SJCRH30 (cell line): ENCODE measurements at regions not wholly inside any gene's neighbourhood (a gene's known extent, or its start where the extent isn't known, plus 50 kb on each side); places are given as distances from the start of the nearest gene placed in this dataset.

Experiments used
- DNase-seq, 2 experiments: peaks; one replicate each; pipeline ENCODE4 v3.0.0-alpha.2; 2015 to 2020
- H3K27ac ChIP-seq: fragments of 250-450 bp; sonication (Bioruptor Pico); 2 replicates; pipeline ENCODE4 v1.5.1; 2020; ENCODE audit warnings: mild to moderate bottlenecking, moderate library complexity
- H3K27me3 ChIP-seq: fragments of 250-450 bp; sonication (Bioruptor Pico); 2 replicates; pipeline ENCODE4 v1.5.1; 2020; ENCODE audit warnings: mild to moderate bottlenecking, moderate library complexity
- H3K36me3 ChIP-seq: fragments of 250-450 bp; sonication (Bioruptor Pico); 2 replicates; pipeline ENCODE4 v1.5.1; 2020; ENCODE audit warnings: mild to moderate bottlenecking, moderate library complexity
- H3K4me1 ChIP-seq: fragments of 250-450 bp; sonication (Bioruptor Pico); 2 replicates; pipeline ENCODE4 v1.5.1; 2020; ENCODE audit warnings: mild to moderate bottlenecking, moderate library complexity
- H3K4me3 ChIP-seq: fragments of 250-450 bp; sonication (Bioruptor Pico); 2 replicates; pipeline ENCODE4 v1.5.1; 2020; ENCODE audit warnings: mild to moderate bottlenecking, moderate library complexity
- H3K9me3 ChIP-seq: fragments of 250-450 bp; sonication (Bioruptor Pico); replicated peaks from 2 replicates; pipeline ENCODE4 v1.5.1; 2020; ENCODE audit warnings: mild to moderate bottlenecking, moderate library complexity

GRCh38 chr5:109594217-109594616 lies 95.5 kb upstream of the MAN2A1 start:
- no peak for DNase-seq
- Histone ChIP-seq H3K9me3 (no peaks in the 10 kb centered on the region), H3K27me3 (no peaks in the 10 kb centered on the region), H3K4me1 (no peaks in the 10 kb centered on the region), H3K4me3 (no peak overlapping the region), H3K27ac (no peak overlapping the region), H3K36me3 (no peaks in the 10 kb centered on the region)

DNA sequence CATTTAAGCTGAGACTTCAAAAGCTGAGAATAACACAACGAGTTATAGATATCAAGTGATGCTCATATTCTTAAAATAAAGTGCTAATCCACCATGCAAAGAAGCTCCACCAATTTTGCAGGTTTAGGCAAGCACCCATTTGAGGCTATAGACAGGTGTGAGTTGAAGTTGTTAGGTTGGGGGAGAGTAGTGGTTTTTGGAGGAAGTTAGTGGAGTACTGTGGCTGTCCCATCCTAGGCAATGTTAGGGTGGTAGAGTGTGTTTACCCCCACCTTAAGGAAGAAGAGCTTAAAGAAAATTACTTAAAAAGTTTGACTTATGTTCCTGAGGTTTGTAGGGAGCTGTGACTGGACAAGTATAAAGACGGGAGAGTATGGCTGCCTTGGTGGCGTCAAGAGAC lies 98.9 kb upstream of the MAN2A1 start:
- H3K9me3 ChIP-seq, result no peaks in the 10 kb centered on the region
- H3K36me3 ChIP-seq, result no peaks in the 10 kb centered on the region
- H3K4me1 ChIP-seq, result no peaks in the 10 kb centered on the region
- no peak overlapping the region for H3K27ac ChIP-seq
- H3K27me3 ChIP-seq, result no peaks in the 10 kb centered on the region
- DNase-seq, result no peak
- no peak overlapping the region for H3K4me3 ChIP-seq

DNA sequence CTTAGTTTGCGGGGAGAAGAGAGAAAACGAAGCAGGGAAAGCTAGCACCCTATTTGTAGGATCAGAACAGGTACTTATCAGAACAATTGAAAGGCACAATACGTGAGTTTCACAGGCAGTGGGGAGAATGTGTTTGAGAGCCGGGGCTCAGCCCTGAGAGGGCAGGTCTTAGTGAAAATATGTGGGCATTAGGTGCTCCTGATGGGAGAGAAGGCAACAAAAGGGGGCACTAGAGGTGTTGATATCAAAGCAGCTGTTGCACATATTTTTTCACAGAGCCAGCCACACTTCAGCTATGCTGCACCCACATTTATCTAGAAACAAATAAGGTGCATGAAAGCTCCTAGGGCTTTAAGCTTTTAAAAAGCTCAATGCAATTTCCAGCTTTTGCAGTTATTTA lies 99.7 kb upstream of the MAN2A1 start:
- Histone ChIP-seq H3K4me3 (no peak overlapping the region), H3K36me3 (no peaks in the 10 kb centered on the region), H3K27me3 (no peaks in the 10 kb centered on the region), H3K4me1 (no peaks in the 10 kb centered on the region), H3K9me3 (no peaks in the 10 kb centered on the region), H3K27ac (no peak overlapping the region)
- peak; percentile 26 to 47 for DNase-seq

- Histone ChIP-seq H3K27me3 (no peaks in the 10 kb centered on the region), H3K36me3 (no peaks in the 10 kb centered on the region), H3K4me3 (no peak overlapping the region), H3K4me1 (no peaks in the 10 kb centered on the region), H3K9me3 (no peaks in the 10 kb centered on the region), H3K27ac (no peak overlapping the region)
- no peak for DNase-seq
Observed at GRCh38 chr5:109589239-109589638, 100.5 kb upstream of the MAN2A1 start.

GRCh38 chr5:109588281-109589035 lies 101.3 kb upstream of the MAN2A1 start:
- Histone ChIP-seq H3K36me3 (no peaks in the 10 kb centered on the region), H3K9me3 (no peaks in the 10 kb centered on the region), H3K27ac (no peak overlapping the region), H3K27me3 (no peaks in the 10 kb centered on the region), H3K4me1 (no peaks in the 10 kb centered on the region), H3K4me3 (no peak overlapping the region)
- DNase-seq, result no peak

- Histone ChIP-seq H3K36me3 (no peaks in the 10 kb centered on the region), H3K9me3 (no peaks in the 10 kb centered on the region), H3K4me1 (no peaks in the 10 kb centered on the region), H3K27me3 (no peaks in the 10 kb centered on the region), H3K27ac (no peak overlapping the region), H3K4me3 (no peak overlapping the region)
- no peak for DNase-seq
Observed at GRCh38 chr5:109584986-109585599, 104.6 kb upstream of the MAN2A1 start.

GRCh38 chr5:109580225-109580624 lies 109.5 kb upstream of the MAN2A1 start:
- H3K27ac ChIP-seq, result no peak overlapping the region
- H3K9me3 ChIP-seq, result no peaks in the 10 kb centered on the region
- no peak for DNase-seq
- no peaks in the 10 kb centered on the region for H3K27me3 ChIP-seq
- H3K36me3 ChIP-seq, result no peaks in the 10 kb centered on the region
- H3K4me1 ChIP-seq, result no peaks in the 10 kb centered on the region
- H3K4me3 ChIP-seq, result no peak overlapping the region

- Histone ChIP-seq H3K9me3 (no peaks in the 10 kb centered on the region), H3K4me1 (no peaks in the 10 kb centered on the region), H3K4me3 (no peak overlapping the region), H3K36me3 (no peaks in the 10 kb centered on the region), H3K27me3 (no peaks in the 10 kb centered on the region), H3K27ac (no peak overlapping the region)
- no peak for DNase-seq
Observed at GRCh38 chr5:109575506-109575905, 114.2 kb upstream of the MAN2A1 start.

GRCh38 chr5:109574985-109575384 lies 114.7 kb upstream of the MAN2A1 start:
- H3K4me1 ChIP-seq, result no peaks in the 10 kb centered on the region
- no peaks in the 10 kb centered on the region for H3K9me3 ChIP-seq
- H3K27ac ChIP-seq, result no peak overlapping the region
- no peaks in the 10 kb centered on the region for H3K27me3 ChIP-seq
- H3K36me3 ChIP-seq, result no peaks in the 10 kb centered on the region
- no peak for DNase-seq
- no peak overlapping the region for H3K4me3 ChIP-seq

- H3K27ac ChIP-seq, result no peak overlapping the region
- H3K9me3 ChIP-seq, result no peaks in the 10 kb centered on the region
- no peaks in the 10 kb centered on the region for H3K4me1 ChIP-seq
- no peaks in the 10 kb centered on the region for H3K27me3 ChIP-seq
- no peaks in the 10 kb centered on the region for H3K36me3 ChIP-seq
- no peak overlapping the region for H3K4me3 ChIP-seq
- DNase-seq, result no peak
Observed at GRCh38 chr5:109573766-109574165, 116.0 kb upstream of the MAN2A1 start.

DNA sequence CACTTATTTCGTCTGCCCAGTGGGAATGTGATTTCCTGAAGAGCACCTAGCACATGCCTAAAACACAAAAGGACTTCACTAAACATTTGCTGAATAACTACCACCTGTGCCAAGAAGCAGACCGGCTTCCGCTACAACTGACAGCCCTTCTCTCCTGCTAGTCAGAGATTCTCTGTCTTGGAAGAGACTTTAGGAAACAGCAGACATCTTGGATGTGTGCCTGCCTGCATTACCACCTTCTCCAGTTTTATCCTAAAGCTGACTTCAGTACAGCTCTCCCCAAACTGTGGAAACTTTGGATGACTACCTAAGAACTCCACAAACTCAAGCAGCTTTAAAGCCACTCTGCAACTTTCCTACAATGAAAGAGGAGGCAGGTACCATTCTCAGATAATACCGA lies 116.5 kb upstream of the MAN2A1 start:
- no peaks in the 10 kb centered on the region for H3K4me1 ChIP-seq
- H3K27ac ChIP-seq, result no peak overlapping the region
- no peaks in the 10 kb centered on the region for H3K27me3 ChIP-seq
- no peaks in the 10 kb centered on the region for H3K36me3 ChIP-seq
- no peaks in the 10 kb centered on the region for H3K9me3 ChIP-seq
- no peak for DNase-seq
- no peak overlapping the region for H3K4me3 ChIP-seq

GRCh38 chr5:109571785-109572184 lies 117.9 kb upstream of the MAN2A1 start:
- DNase-seq, result no peak
- Histone ChIP-seq H3K36me3 (no peaks in the 10 kb centered on the region), H3K27ac (no peak overlapping the region), H3K4me3 (no peak overlapping the region), H3K4me1 (no peaks in the 10 kb centered on the region), H3K9me3 (no peaks in the 10 kb centered on the region), H3K27me3 (no peaks in the 10 kb centered on the region)

DNA sequence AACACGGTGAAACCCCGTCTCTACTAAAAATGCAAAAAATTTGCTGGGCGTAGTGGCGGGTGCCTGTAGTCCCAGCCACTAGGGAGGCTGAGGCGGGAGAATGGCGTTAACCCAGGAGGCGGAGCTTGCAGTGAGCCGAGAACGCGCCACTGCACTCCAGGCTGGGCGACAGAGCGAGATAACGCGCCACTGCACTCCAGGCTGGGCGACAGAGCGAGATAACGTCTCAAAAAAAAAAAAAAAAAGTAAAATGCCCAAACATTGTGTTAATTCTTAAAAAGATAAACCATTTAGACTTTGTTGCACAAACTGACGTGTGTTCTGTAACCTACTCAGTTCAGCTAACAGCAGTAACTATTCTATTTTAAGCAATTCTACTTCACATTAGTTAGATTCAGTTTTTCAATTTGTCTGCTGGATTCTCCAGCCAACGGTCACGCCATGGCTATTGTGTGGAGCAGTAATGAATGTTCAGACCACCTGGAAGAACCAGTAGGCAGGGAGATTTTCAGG lies 119.3 kb upstream of the MAN2A1 start:
- no peaks in the 10 kb centered on the region for H3K9me3 ChIP-seq
- no peaks in the 10 kb centered on the region for H3K36me3 ChIP-seq
- H3K4me3 ChIP-seq, result no peak overlapping the region
- H3K27me3 ChIP-seq, result no peaks in the 10 kb centered on the region
- H3K27ac ChIP-seq, result peak overlapping the region; percentile 13; the same call in 1 of the 2 replicates
- peak in 1 of 2 experiments; percentile 38 for DNase-seq
- H3K4me1 ChIP-seq, result no peaks in the 10 kb centered on the region

DNA sequence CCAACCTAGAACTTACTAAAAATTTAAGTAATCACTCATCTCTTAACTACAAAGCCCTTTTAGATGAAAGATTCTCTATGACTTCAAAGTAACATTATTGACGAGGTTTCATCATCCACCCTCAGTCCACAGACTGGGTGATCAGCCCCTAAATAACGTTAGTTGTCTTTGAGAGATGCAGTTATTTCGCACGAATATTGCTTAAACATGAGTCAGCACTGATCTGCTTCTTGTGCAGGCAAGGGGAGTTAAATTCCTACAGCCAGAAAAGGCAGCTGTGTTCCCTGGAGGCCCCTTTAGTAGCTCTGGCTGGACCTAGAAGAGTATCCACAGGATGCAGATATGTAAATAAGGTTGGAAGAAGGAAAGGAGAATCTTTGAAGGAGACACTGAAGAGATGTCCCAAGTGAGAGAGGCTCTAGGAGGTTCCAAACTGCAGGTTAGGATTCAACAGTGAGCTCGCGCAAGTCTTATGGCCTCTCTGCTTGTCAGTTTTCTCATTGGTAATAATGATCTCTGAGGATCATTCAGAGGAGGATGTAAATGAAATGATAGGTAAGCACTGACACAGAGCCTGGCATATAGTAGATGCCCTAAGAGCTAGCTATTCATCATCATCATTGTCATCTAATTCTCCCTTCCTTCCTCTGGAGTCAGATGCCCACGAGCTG lies 122.2 kb upstream of the MAN2A1 start:
- DNase-seq, result peak; percentile 31 to 37
- no peak overlapping the region for H3K27ac ChIP-seq
- H3K4me3 ChIP-seq, result no peak overlapping the region
- H3K27me3 ChIP-seq, result no peaks in the 10 kb centered on the region
- H3K36me3 ChIP-seq, result no peaks in the 10 kb centered on the region
- H3K4me1 ChIP-seq, result no peaks in the 10 kb centered on the region
- no peaks in the 10 kb centered on the region for H3K9me3 ChIP-seq

DNA sequence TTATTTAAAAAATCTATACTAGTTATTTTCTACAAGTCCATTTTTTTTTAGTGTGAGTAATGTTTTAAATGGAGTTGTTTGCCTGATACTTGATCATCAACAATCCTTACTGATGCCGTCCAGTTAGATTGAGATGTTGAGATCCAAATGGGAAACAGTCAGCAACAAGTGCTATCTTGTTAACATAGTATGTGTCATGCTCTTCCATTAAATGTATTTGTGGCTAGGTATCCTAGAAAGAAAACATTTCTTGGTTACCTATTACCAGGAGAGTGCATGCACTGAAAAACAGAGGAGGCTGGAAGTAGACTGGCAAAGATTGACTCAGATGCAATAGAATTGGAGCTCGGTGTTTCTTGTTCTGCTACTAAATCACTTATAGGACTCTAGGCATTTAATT lies 123.4 kb upstream of the MAN2A1 start:
- Histone ChIP-seq H3K9me3 (no peaks in the 10 kb centered on the region), H3K36me3 (no peaks in the 10 kb centered on the region), H3K27me3 (no peaks in the 10 kb centered on the region), H3K27ac (no peak overlapping the region), H3K4me1 (no peaks in the 10 kb centered on the region), H3K4me3 (no peak overlapping the region)
- DNase-seq, result no peak
